Heart left ventricle (tissue), 13 donors: ENCODE measurements at regions not wholly inside any gene's neighbourhood (a gene's known extent, or its start where the extent isn't known, plus 50 kb on each side); places are given as distances from the start of the nearest gene placed in this dataset.

Source experiments
- POLR2A ChIP-seq, 2 donors: fragments of 450-650 bp; IDR thresholded peaks; one replicate each; pipeline ENCODE4 v1.6.1; 2017; ENCODE audit warnings: antibody characterized with exemption in 2 of 2, mild to moderate bottlenecking in 2 of 2, moderate library complexity in 2 of 2
- TF ChIP-seq, protein P1 (sequence below), 12 donors: fragments of 200-600 bp; sonication (generic) in 4 of 12; IDR thresholded peaks; one replicate each; pipeline versions ENCODE4 v1.5.0 to v1.8.0; 2018 to 2022; ENCODE audit warnings: antibody characterized with exemption in 12 of 12, mild to moderate bottlenecking in 5 of 12
- donor health status: ischemic (EF 13 %, LVEDD 7.1; RV severe dilation, severe dysfunction).
- donor health status: DM: no; HTN: yes; CAD: no.
- donor health status: DM: no; HTN: no; CAD: no.
- donor health status: ischemic (EF 25% LVEDD 6.9; RV normal size, moderate dysfunction).
- donor health status: ischemic (EF 25% LVEDD 5.7; RV mildly dilated, moderate dysfunction).
- donor health status: ischemic (EF 35%, LVEDD 5.7; RV mildly dilated, moderate dysfunction).
- donor health status: nonischemic (EF 11% LVEDD 7.7; RV severe dilation, severe dysfunction).
- donor health status: DM: yes; HTN: yes; CAD: no.
- donor health status: PGD.
- donor health status: ischemic (EF 29% LVEDD 5.4; RV normal size, mild dysfunction).
- donor health status: nonischemic (EF 23%, LVEDD 6.1; RV moderate dilation, normal function).

DNA sequence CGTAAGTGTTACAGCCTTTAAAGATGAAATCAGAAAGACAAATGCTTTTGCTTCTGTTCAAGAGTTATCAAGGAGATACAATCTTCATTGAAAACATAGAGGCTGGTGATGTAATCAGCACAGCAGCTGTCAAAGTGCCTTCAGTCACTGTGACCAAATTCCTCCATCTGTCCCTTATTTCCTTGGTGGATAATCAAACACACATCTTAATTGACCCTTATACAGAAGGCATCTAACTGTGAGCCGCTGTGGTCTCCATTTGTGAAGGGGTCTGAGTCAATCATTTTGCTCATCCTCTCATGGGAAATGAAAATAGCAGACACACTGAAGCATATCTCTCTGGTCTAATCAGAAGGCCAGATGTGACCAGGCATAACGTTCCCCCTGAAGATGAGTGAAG, 130.1 kb upstream of the TLR4 start:
- TF ChIP-seq, protein P1, sequence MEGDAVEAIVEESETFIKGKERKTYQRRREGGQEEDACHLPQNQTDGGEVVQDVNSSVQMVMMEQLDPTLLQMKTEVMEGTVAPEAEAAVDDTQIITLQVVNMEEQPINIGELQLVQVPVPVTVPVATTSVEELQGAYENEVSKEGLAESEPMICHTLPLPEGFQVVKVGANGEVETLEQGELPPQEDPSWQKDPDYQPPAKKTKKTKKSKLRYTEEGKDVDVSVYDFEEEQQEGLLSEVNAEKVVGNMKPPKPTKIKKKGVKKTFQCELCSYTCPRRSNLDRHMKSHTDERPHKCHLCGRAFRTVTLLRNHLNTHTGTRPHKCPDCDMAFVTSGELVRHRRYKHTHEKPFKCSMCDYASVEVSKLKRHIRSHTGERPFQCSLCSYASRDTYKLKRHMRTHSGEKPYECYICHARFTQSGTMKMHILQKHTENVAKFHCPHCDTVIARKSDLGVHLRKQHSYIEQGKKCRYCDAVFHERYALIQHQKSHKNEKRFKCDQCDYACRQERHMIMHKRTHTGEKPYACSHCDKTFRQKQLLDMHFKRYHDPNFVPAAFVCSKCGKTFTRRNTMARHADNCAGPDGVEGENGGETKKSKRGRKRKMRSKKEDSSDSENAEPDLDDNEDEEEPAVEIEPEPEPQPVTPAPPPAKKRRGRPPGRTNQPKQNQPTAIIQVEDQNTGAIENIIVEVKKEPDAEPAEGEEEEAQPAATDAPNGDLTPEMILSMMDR (IDR thresholded peaks at IDR 0.05), result no peak
- TF ChIP-seq POLR2A (IDR thresholded peaks at IDR 0.05), result no peak
